Activated CD4-positive, alpha-beta T cell treated with anti-CD3 and anti-CD28 coated beads, Interleukin-10, Interleukin-2, amounts not matched to agents 100 ng/mL and 50 ng/mL, durations not matched to agents 16 hours and 8 hours (primary cell): ENCODE measurements at regions not wholly inside any gene's neighbourhood (a gene's known extent, or its start where the extent isn't known, plus 50 kb on each side); places are given as distances from the start of the nearest gene placed in this dataset.

ENCODE experiments used
- DNase-seq: peaks from one replicate; pipeline ENCODE4 v3.0.0-alpha.2; 2020

DNA sequence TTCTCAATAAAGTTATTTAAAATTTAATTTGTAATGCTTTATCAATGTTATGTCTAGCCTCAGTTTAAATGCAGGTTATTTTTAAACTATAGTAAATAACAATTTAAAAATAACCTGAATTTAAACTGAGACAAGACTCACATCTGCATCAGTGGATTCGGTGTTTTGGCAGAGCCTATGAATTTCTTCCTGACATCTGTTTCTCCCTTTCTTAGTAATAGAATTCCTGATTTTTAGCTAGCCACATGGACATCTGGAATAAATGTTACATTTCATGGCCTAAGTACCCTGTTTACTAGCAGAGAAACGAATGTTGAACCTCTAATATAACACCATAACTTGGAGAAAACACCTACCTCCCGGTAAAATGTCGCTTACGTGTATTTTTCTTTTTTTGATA, 1141.6 kb upstream of the ADGRL2 start:
- no peak for DNase-seq

DNA sequence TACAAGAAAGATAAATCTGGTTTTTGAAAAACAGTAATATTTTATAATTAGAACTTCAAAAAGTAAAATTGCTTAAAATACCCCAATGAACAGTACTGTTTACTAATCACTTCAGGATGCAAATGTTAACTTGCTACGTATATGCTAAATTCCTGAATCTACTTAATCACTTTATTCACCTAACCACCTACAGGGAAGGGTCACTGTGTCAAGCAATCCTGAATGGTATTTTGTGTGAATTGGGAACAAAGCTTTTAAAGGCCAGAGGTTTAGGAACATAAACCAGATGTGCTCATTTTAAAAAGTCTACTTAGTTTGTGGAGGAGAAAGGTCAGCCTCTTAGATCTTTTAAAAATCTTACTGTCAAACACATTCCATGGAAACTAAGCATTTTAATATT, 1143.0 kb upstream of the ADGRL2 start:
- no peak for DNase-seq

DNA sequence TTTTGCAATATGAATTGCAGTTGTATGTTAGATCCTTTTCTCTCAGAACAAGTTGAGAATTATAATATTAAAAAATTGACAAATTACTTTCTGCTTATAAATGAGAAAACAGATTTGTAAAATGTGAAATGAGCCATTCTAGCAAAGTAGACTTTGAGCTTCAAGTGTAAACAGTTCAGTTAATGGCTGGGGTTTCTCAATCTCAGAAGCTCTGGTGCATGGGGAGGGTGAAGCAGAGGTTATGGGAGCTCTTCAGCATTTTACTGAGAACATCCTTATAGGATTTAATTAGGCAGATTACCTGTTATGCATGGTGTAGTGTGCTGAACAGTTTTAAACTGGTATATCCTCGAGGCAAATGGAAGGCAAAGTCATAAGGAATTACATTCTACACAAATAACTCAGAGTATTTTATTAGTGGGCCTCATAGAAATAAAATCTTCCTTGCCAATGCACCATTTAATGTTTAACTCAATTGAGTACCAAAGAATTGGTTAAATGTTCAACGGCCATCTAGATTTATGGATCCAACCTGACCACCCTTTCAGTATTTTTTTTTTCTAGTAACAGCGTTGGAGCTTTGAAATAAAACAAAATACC, 1143.6 kb upstream of the ADGRL2 start:
- DNase-seq, result no peak

GRCh38 chr1:80656641-80657040, 1144.1 kb upstream of the ADGRL2 start:
- DNase-seq, result no peak

- no peak for DNase-seq
These were observed 1144.6 kb upstream of the ADGRL2 start for GRCh38 chr1:80656014-80656636.

DNA sequence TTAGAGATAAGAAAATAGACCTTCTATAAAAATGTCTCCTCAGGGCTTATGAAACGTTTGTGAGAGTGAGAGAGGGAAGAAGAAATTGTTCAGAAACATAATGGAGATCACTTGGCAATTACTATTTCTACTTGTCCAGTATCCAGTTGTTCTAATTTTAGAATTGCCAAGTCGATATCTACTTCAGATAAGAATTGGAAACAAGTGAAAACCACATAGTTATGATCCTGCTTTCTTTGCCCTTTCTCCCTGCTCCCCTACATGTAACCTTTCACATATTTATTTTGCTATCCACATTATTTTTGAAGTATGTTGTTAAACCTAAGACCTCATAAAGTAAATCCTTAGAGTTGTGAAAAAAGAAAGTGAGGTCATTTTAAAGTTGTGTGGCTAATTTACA, 1154.7 kb upstream of the ADGRL2 start:
- DNase-seq, result no peak

GRCh38 chr1:80645621-80646020, 1155.1 kb upstream of the ADGRL2 start:
- no peak for DNase-seq

GRCh38 chr1:80640978-80641377, 1159.8 kb upstream of the ADGRL2 start:
- no peak for DNase-seq

DNA sequence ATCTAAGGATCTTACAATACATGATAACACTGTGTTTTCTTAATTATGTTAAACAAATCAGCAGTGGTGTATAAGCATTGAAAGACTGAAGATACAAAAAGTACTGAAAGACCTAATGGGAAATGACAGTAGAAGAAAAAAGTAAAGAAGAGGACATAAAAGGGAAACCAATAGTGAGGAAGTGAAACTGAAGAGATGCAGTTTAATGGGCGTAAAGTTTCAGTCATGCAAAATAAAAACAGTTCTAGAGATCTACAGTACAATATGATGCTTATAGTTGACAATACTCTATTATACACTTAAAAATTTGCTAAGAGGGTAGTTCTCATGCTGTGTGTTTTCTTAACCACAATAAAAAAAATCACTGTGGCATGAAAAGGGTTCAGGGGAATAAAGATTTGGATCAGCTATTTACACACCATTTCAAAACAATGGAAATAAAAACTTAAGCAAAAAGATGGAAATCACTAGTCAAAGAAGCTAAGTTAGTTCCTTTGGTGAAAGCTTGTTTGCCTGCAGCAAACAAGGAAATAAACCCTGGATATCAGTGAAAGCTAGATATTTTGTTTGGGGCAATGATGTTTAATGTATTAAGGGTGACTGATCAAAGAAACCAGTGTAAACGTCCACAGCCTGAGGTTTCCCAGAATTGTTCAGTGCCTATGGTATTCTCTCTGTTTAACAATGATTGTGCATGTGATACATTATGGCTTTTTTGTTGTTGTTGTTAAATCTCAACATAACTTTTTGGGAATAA, 1160.8 kb upstream of the ADGRL2 start:
- no peak for DNase-seq

GRCh38 chr1:80633947-80634706, 1166.6 kb upstream of the ADGRL2 start:
- DNase-seq, result no peak

GRCh38 chr1:80632284-80632683, 1168.5 kb upstream of the ADGRL2 start:
- no peak for DNase-seq

DNA sequence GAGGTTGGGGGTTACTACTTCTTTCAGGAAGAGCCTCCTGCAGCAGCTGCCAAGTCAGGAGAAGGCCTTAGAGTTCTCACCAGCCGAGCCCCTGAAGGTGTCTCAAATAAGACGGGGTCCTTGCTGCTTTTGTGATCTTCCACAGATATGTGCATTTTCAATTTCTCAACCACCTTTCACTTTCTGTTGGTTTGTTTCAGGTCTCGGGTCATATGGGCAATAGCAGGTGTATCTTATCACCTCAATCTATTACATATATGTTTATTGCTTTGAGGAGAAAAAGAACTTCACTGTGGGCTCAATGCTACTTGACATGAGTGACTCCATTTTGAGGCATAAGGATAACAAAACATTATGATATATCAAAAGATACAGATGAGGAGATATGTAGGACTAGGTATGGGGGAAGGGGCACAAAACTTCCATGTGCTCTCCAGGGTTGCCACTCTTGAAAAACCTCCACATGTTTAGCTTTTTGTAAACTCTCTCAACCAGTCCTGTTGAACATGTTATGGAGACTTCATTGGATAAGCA, 1171.4 kb upstream of the ADGRL2 start:
- DNase-seq, result no peak

GRCh38 chr1:80624682-80625081, 1176.1 kb upstream of the ADGRL2 start:
- no peak for DNase-seq

DNA sequence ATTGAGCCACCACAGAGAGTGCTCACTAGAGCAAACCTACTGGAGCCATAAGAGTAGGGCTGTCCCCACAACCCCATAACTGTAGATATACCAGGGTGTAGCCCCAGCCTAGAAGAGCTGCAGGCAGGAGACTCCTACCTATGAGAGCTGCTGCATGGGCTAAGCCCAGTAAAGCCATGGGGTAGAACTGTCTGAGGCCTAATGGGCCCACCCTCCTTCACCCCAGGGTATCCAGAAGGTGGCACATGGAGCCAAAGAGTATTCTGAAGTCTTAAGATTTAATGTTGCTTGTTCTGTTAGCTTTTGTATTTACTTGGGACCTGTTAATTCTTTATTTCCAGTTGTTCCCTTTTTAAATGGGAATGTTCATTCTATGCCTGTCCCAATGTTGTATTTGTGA, 1193.7 kb upstream of the ADGRL2 start:
- DNase-seq, result no peak

- no peak for DNase-seq
These were observed 1206.7 kb upstream of the ADGRL2 start for GRCh38 chr1:80594013-80594412.

DNA sequence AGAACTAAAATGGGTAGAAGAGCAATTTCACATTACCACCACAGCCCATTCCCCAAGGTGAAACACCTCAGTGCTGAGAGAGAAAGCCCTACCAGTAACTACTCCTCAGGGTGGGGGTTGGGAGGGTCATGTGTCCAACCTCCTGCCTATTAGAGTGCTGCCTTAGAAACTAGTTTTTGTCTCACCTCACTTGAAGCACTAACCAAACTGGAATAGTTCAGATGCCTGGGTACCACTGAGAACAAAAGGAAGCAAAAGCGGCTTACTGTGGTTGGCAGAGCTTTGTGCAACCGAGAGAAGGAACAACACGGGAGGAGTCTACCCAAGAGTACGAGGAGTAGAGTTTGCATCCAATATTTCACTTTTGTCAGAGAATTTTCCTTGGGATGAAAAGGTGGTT, 1207.5 kb upstream of the ADGRL2 start:
- DNase-seq, result no peak

DNA sequence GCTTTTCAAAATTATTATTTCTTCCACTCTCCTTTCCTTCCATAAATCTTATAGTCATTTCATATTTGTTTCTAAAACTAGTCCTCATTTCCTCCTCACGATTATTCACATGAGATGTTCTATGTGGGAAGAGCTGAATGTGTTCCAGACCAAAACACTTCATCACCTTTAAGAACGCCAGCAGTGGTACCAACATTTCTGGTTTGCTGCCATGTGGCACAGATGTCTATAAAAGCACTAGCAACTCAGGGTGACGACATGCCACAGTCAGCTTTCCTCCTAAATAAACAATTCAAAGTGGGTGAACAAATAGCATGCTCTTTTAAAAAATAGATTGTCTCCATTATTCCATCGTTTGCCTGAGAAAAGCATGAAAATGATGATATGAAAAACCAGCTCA, 1217.8 kb upstream of the ADGRL2 start:
- DNase-seq, result no peak

- DNase-seq, result no peak
These were observed 1221.7 kb upstream of the ADGRL2 start for GRCh38 chr1:80579055-80579454.

DNA sequence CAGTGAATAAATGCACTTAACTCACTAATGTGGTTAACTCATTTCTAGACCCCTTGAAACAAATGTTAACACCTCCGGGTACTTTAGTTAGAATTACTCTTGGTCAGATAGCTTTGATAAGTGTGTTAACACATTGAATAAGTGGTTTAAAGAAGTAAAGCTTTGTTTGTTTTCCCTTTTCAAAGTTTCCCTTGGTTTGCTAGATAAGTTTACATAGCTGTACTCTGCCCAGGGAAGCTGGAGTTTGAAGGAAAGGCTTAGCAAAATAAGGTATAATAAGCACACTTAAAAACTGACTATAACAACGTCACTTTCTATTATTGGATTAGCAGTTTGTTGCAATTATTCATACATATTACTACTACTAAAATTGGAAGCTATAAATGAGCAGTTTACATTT, 1233.9 kb upstream of the ADGRL2 start:
- no peak for DNase-seq

- no peak for DNase-seq
These were observed 1234.6 kb upstream of the ADGRL2 start for GRCh38 chr1:80566123-80566522.

DNA sequence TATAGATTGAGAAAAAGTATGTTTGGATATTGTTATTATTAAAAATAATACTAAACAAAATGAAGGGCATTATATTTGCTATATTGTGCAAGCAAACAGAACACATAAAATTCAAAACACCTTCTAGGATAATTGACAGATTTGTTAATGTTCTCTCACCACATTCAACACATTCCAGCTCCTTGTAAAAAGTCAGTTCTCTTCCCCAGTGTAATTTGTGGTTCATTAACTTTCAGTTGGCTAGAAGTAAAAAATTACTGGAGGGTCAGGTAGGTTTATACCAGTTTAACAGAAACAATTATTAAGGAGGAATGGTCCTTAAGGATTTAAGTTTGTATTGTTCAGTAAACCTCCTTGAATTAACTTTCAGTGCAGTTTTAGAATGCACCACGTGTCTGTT, 1235.3 kb upstream of the ADGRL2 start:
- DNase-seq, result no peak

- no peak for DNase-seq
These were observed 1258.5 kb upstream of the ADGRL2 start for GRCh38 chr1:80542231-80542630.

DNA sequence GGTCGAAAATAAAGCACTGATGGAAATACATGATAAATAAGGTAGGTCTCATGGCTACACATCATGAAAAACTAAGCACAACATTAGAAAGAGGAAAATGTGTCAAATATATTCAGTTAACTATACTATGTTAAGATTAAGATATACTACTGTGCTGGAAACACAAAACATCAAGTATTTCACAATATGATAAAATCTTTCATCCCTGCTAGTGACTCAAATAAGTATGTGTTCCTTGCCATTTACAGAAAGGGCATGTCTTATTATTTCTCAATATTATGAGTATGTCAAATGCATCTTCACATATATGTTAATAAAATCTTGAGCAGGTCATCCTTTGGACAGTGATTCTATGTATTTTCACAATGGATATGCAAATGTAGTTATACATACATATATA, 1260.1 kb upstream of the ADGRL2 start:
- DNase-seq, result no peak

- DNase-seq, result no peak
These were observed 1260.6 kb upstream of the ADGRL2 start for GRCh38 chr1:80540149-80540548.
